Caco-2 (cell line): ENCODE measurements at regions not wholly inside any gene's neighbourhood (a gene's known extent, or its start where the extent isn't known, plus 50 kb on each side); places are given as distances from the start of the nearest gene placed in this dataset.

Experiments
- BruUV-seq: library from RNA; stranded (reverse); fragments of 400-500 nt; replicated peaks from 2 replicates; lab custom pipeline; 2021; lab: Mats Ljungman, UMichigan
- CTCF ChIA-PET: fragments of 300-600 bp; sonication (Branson Sonifier 250); formaldehyde crosslinking; loops from one replicate; lab custom pipeline; 2022; ENCODE audit warnings: antibody characterized with exemption; lab: Charles Lee
- POLR2A ChIA-PET: fragments of 300-600 bp; sonication (Branson Sonifier 250); formaldehyde crosslinking; loops from one replicate; lab custom pipeline; 2022; ENCODE audit warnings: antibody characterized with exemption; lab: Charles Lee
- DNase-seq, 2 experiments: peaks; one replicate each; pipeline versions ENCODE4 v3.0.0 to v3.0.0-alpha.2; 2020 to 2022
- H3K27me3 ChIP-seq: replicated peaks from 2 replicates; pipeline ENCODE4 v1.6.0; 2011; ENCODE audit warnings: low read length; ENCODE audit not compliant: control insufficient read depth, insufficient read depth
- H3K36me3 ChIP-seq: 2 replicates; pipeline ENCODE4 v1.5.1; 2011; ENCODE audit warnings: low read length; ENCODE audit not compliant: control insufficient read depth, insufficient read depth
- H3K4me1 ChIP-seq: fragments of 250-450 bp; sonication (Bioruptor Pico); 2 replicates; pipeline ENCODE4 v1.5.1; 2020; ENCODE audit warnings: mild to moderate bottlenecking
- H3K4me3 ChIP-seq: 2 replicates; pipeline ENCODE4 v1.5.1; 2011; ENCODE audit warnings: low read depth, mild to moderate bottlenecking, control low read depth, low read length
- H3K9me3 ChIP-seq: fragments of 250-450 bp; sonication (Bioruptor Pico); 2 replicates; pipeline ENCODE4 v1.5.1; 2020; ENCODE audit warnings: mild to moderate bottlenecking, moderate library complexity
- H3K27ac Mint-ChIP-seq: one replicate; pipeline ENCODE4 v1.8.0; 2022; ENCODE audit warnings: mixed read lengths; ENCODE audit not compliant: unreplicated experiment
- H3K27me3 Mint-ChIP-seq: one replicate; pipeline ENCODE4 v1.8.0; 2022; ENCODE audit warnings: mixed read lengths; ENCODE audit not compliant: insufficient read depth, unreplicated experiment
- H3K36me3 Mint-ChIP-seq: one replicate; pipeline ENCODE4 v1.8.0; 2022; ENCODE audit warnings: mild to moderate bottlenecking, mixed read lengths; ENCODE audit not compliant: insufficient read depth, unreplicated experiment
- H3K4me1 Mint-ChIP-seq: one replicate; pipeline ENCODE4 v1.8.0; 2022; ENCODE audit warnings: low read depth, mixed read lengths; ENCODE audit not compliant: unreplicated experiment
- H3K4me3 Mint-ChIP-seq: one replicate; pipeline ENCODE4 v1.8.0; 2022; ENCODE audit warnings: mild to moderate bottlenecking, moderate library complexity, mixed read lengths; ENCODE audit not compliant: unreplicated experiment
- H3K9me3 Mint-ChIP-seq: one replicate; pipeline ENCODE4 v1.8.0; 2022; ENCODE audit warnings: mixed read lengths; ENCODE audit not compliant: unreplicated experiment
- intact Hi-C: fragments of 100-400 bp; cut with micrococcal nuclease; formaldehyde crosslinking; loops from one replicate; pipeline ENCODE4 v1.10.0; 2022; ENCODE audit not compliant: unreplicated experiment
- TF ChIP-seq, protein P1 (sequence below), 2 experiments: fragments of 200-600 bp in 1 of 2; IDR thresholded peaks; 1 replicate in 1 of 2; 2 replicates in 1 of 2; pipeline versions ENCODE4 v1.5.1 to v1.8.0; 2011 to 2022; ENCODE audit warnings: antibody characterized with exemption in 1 of 2, control low read depth in 1 of 2, inconsistent platforms in 1 of 2, low read depth in 1 of 2, low read length in 1 of 2, mild to moderate bottlenecking in 1 of 2, moderate library complexity in 1 of 2; ENCODE audit not compliant: insufficient read depth in 1 of 2, severe bottlenecking in 1 of 2, unreplicated experiment in 1 of 2

DNA sequence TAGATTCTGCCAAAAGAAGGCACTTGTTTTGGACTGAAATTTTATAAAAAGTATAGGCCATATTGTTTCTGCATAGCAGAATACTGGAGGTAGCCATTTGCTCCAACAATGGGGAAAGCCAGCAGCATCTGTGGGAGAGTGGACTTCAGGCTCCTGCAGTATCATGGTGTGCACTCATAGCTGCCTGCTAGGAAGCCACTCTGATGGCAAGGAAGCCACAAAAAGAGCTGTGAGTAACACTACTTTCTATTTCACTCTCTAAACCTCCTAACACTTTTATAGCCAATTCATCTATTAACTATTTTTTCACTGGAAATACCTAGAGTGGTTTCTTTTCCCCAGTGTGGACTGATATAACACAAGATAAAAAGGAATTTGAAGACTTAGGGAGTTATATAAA lies 144.4 kb upstream of the KCNJ3 start:
- no peak overlapping the region for H3K27ac Mint-ChIP-seq
- no peak for DNase-seq
- TF ChIP-seq, protein P1, sequence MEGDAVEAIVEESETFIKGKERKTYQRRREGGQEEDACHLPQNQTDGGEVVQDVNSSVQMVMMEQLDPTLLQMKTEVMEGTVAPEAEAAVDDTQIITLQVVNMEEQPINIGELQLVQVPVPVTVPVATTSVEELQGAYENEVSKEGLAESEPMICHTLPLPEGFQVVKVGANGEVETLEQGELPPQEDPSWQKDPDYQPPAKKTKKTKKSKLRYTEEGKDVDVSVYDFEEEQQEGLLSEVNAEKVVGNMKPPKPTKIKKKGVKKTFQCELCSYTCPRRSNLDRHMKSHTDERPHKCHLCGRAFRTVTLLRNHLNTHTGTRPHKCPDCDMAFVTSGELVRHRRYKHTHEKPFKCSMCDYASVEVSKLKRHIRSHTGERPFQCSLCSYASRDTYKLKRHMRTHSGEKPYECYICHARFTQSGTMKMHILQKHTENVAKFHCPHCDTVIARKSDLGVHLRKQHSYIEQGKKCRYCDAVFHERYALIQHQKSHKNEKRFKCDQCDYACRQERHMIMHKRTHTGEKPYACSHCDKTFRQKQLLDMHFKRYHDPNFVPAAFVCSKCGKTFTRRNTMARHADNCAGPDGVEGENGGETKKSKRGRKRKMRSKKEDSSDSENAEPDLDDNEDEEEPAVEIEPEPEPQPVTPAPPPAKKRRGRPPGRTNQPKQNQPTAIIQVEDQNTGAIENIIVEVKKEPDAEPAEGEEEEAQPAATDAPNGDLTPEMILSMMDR (IDR thresholded peaks at IDR 0.05; ENCODE audit: insufficient read depth in 1 of 2, low read depth in 1 of 2, low read length in 1 of 2, severe bottlenecking in 1 of 2, unreplicated experiment in 1 of 2) = no peak
- POLR2A ChIA-PET = no interaction called here
- H3K4me3 Mint-ChIP-seq = no peak overlapping the region
- H3K4me1 ChIP-seq = no peaks in the 10 kb centered on the region
- H3K4me1 Mint-ChIP-seq = no peaks in the 10 kb centered on the region
- BruUV-seq = no TSS peak
- intact Hi-C loops = no loop called here
- CTCF ChIA-PET = no interaction called here
- H3K36me3 Mint-ChIP-seq = no peaks in the 10 kb centered on the region
- no peaks in the 10 kb centered on the region for H3K36me3 ChIP-seq
- no peaks in the 10 kb centered on the region for H3K9me3 Mint-ChIP-seq
- no peaks in the 10 kb centered on the region for H3K9me3 ChIP-seq
- no peak overlapping the region for H3K4me3 ChIP-seq
- no peaks in the 10 kb centered on the region for H3K27me3 Mint-ChIP-seq
- H3K27me3 ChIP-seq = no peaks in the 10 kb centered on the region

DNA sequence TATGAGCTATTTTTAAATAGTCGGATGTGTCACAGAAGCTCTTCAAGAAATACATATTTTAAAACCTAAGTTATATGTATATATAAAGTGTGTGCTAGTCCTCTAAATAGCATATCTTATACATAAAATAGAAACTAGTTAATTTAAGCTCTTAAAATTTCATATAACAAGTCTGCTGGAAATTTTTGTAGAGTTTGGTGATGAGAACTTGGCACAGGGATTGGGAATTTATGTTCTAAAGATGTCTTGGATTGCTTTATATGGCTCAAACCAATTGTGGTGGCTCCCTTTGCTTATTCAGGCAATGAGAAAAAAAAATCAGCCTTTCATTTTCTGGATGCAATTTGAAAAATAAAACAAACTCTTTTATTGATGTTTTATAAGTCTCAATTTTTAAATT lies 142.8 kb upstream of the KCNJ3 start:
- no peaks in the 10 kb centered on the region for H3K36me3 ChIP-seq
- TF ChIP-seq, protein P1 (IDR thresholded peaks at IDR 0.05; ENCODE audit: insufficient read depth in 1 of 2, low read depth in 1 of 2, low read length in 1 of 2, severe bottlenecking in 1 of 2, unreplicated experiment in 1 of 2) = no peak
- H3K27me3 ChIP-seq = no peaks in the 10 kb centered on the region
- H3K4me3 ChIP-seq = no peak overlapping the region
- no peaks in the 10 kb centered on the region for H3K36me3 Mint-ChIP-seq
- CTCF ChIA-PET = no interaction called here
- no peaks in the 10 kb centered on the region for H3K4me1 Mint-ChIP-seq
- intact Hi-C loops = no loop called here
- H3K9me3 Mint-ChIP-seq = no peaks in the 10 kb centered on the region
- no peak overlapping the region for H3K4me3 Mint-ChIP-seq
- DNase-seq = no peak
- no TSS peak for BruUV-seq
- POLR2A ChIA-PET = no interaction called here
- no peaks in the 10 kb centered on the region for H3K4me1 ChIP-seq
- H3K27ac Mint-ChIP-seq = no peak overlapping the region
- no peaks in the 10 kb centered on the region for H3K27me3 Mint-ChIP-seq
- H3K9me3 ChIP-seq = no peaks in the 10 kb centered on the region

DNA sequence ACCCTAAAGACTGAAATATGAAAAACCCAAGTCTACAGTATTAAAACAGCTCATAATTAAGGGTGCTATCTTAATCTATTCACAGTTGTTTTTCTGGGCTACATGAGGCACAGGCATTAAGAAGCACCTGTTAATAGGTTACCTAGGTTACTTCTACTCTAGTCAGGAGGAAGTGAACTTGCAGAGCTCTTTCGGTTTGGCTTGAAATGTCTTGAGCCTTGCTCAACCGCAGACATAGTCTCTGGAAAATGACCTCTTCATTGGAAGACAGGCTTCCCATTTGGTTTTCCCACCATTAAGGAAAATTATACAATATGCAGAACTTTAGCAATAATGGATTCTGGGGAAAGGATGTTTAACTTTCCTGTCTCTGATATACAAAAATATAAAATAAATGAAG lies 142.3 kb upstream of the KCNJ3 start:
- TF ChIP-seq, protein P1 (IDR thresholded peaks at IDR 0.05; ENCODE audit: insufficient read depth in 1 of 2, low read depth in 1 of 2, low read length in 1 of 2, severe bottlenecking in 1 of 2, unreplicated experiment in 1 of 2) = no peak
- no peak overlapping the region for H3K27ac Mint-ChIP-seq
- Histone ChIP-seq H3K4me1 (no peaks in the 10 kb centered on the region), H3K36me3 (no peaks in the 10 kb centered on the region), H3K4me3 (no peak overlapping the region), H3K27me3 (no peaks in the 10 kb centered on the region), H3K9me3 (no peaks in the 10 kb centered on the region)
- H3K4me1 Mint-ChIP-seq = no peaks in the 10 kb centered on the region
- H3K4me3 Mint-ChIP-seq = no peak overlapping the region
- H3K9me3 Mint-ChIP-seq = no peaks in the 10 kb centered on the region
- BruUV-seq = no TSS peak
- intact Hi-C loops = no loop called here
- ChIA-PET CTCF (no interaction called here), POLR2A (no interaction called here)
- no peak for DNase-seq
- no peaks in the 10 kb centered on the region for H3K27me3 Mint-ChIP-seq
- no peaks in the 10 kb centered on the region for H3K36me3 Mint-ChIP-seq
